Heart left ventricle (tissue), 16 donors: ENCODE measurements at regions not wholly inside any gene's neighbourhood (a gene's known extent, or its start where the extent isn't known, plus 50 kb on each side); places are given as distances from the start of the nearest gene placed in this dataset.

ENCODE experiments used
- ATAC-seq, 4 donors: fragments of 200-7000 bp; cut with Tn5 transposase; one replicate each; pipeline ENCODE4 v1.9.1; 2020 to 2022; ENCODE audit warnings: moderate library complexity in 4 of 4, mild to moderate bottlenecking in 3 of 4, moderate number of reproducible peaks in 1 of 4
- DNase-seq, 5 donors: peaks; one replicate each; pipeline ENCODE4 v3.0.0-alpha.2; 2020
- H3K27ac ChIP-seq, 12 donors: fragments of 200-600 bp; sonication (generic) in 4 of 12; one replicate each; pipeline versions ENCODE4 v1.5.0 to v1.8.0; 2016 to 2022; ENCODE audit warnings: mild to moderate bottlenecking in 2 of 12
- H3K27me3 ChIP-seq, 9 donors: fragments of 200-600 bp; sonication (generic) in 2 of 9; one replicate each; pipeline versions ENCODE4 v1.5.1 to v1.8.0; 2016 to 2022; ENCODE audit warnings: mild to moderate bottlenecking in 3 of 9
- H3K36me3 ChIP-seq, 9 donors: fragments of 200-600 bp; sonication (generic) in 2 of 9; one replicate each; pipeline versions ENCODE4 v1.5.0 to v1.8.0; 2018 to 2022; ENCODE audit warnings: mild to moderate bottlenecking in 2 of 9
- H3K4me1 ChIP-seq, 12 donors: fragments of 200-600 bp; sonication (generic) in 4 of 12; one replicate each; pipeline versions ENCODE4 v1.5.0 to v1.8.0; 2016 to 2022; ENCODE audit warnings: mild to moderate bottlenecking in 3 of 12
- H3K4me3 ChIP-seq, 12 donors: fragments of 200-600 bp; sonication (generic) in 4 of 12; one replicate each; pipeline versions ENCODE4 v1.5.0 to v1.8.0; 2017 to 2022; ENCODE audit warnings: mild to moderate bottlenecking in 9 of 12, moderate library complexity in 4 of 12
- H3K9me3 ChIP-seq, 12 donors: fragments of 200-600 bp; sonication (generic) in 4 of 12; one replicate each; pipeline versions ENCODE4 v1.5.0 to v1.8.0; 2016 to 2022; ENCODE audit warnings: mild to moderate bottlenecking in 1 of 12
- POLR2A ChIP-seq, 2 donors: fragments of 450-650 bp; IDR thresholded peaks; one replicate each; pipeline ENCODE4 v1.6.1; 2017; ENCODE audit warnings: antibody characterized with exemption in 2 of 2, mild to moderate bottlenecking in 2 of 2, moderate library complexity in 2 of 2
- WGBS, 4 donors: extraction: QIAGEN DNeasy Blood & Tissue Kit in 2 of 4; methylation state at CpG; one replicate each; pipeline versions ENCODE4 v1.1.5 to v1.1.7; 2013 to 2018; 5-methylcytosine and 5-hydroxymethylcytosine counted together
- intact Hi-C, 10 donors: fragments of 100-400 bp; cut with DNase I; formaldehyde crosslinking; loops; one replicate each; pipeline versions ENCODE4 v1.11.1 to v1.14.2; 2022
- TF ChIP-seq, protein P1 (sequence below), 12 donors: fragments of 200-600 bp; sonication (generic) in 4 of 12; IDR thresholded peaks; one replicate each; pipeline versions ENCODE4 v1.5.0 to v1.8.0; 2018 to 2022; ENCODE audit warnings: antibody characterized with exemption in 12 of 12, mild to moderate bottlenecking in 5 of 12
- donor health status: ischemic (EF 13 %, LVEDD 7.1; RV severe dilation, severe dysfunction).
- donor health status: healthy with polysubstance abuse.
- donor health status: DM: no; HTN: yes; CAD: no.
- donor health status: DM: no; HTN: no; CAD: no.
- donor health status: ischemic (EF 25% LVEDD 6.9; RV normal size, moderate dysfunction).
- donor health status: ischemic (EF 25% LVEDD 5.7; RV mildly dilated, moderate dysfunction).
- donor health status: healthy.
- donor health status: DM: yes; HTN: yes; CAD: no.
- donor health status: ischemic (EF 35%, LVEDD 5.7; RV mildly dilated, moderate dysfunction).
- donor health status: nonischemic (EF 11% LVEDD 7.7; RV severe dilation, severe dysfunction).
- donor health status: DM: yes; HTN: yes; CAD: no.
- donor health status: PGD.
- donor health status: ischemic (EF 29% LVEDD 5.4; RV normal size, mild dysfunction).
- donor health status: nonischemic (EF 23%, LVEDD 6.1; RV moderate dilation, normal function).

DNA sequence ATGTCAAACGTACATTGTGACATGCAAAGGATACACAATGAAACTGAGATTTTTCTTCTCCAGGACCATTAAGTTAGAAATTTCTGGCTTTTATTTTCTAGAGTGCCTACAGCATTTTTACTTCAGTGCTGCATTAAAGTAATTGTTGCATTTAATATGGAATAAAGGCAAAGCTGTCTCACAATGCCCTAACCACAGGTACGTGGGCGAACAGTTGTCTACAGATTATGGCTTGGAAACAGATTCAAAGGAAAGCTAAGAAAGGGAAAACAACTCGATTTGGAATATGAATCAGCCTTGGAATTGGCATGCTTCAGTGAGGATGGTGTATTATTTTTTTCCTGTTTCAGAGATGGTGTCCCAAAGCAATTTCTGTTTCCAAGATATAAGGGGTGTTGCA, 79.1 kb upstream of the TUSC7 start:
- no peak for DNase-seq
- intact Hi-C loops: no loop called here
- Histone ChIP-seq H3K4me1 (no peaks in the 10 kb centered on the region), H3K4me3 (no peak overlapping the region), H3K36me3 (no peaks in the 10 kb centered on the region), H3K9me3 (peaks cover 0 to 25% (median 7%) of the 10 kb centered on the region in 12 donors), H3K27me3 (no peaks in the 10 kb centered on the region), H3K27ac (no peak overlapping the region)
- TF ChIP-seq, protein P1, sequence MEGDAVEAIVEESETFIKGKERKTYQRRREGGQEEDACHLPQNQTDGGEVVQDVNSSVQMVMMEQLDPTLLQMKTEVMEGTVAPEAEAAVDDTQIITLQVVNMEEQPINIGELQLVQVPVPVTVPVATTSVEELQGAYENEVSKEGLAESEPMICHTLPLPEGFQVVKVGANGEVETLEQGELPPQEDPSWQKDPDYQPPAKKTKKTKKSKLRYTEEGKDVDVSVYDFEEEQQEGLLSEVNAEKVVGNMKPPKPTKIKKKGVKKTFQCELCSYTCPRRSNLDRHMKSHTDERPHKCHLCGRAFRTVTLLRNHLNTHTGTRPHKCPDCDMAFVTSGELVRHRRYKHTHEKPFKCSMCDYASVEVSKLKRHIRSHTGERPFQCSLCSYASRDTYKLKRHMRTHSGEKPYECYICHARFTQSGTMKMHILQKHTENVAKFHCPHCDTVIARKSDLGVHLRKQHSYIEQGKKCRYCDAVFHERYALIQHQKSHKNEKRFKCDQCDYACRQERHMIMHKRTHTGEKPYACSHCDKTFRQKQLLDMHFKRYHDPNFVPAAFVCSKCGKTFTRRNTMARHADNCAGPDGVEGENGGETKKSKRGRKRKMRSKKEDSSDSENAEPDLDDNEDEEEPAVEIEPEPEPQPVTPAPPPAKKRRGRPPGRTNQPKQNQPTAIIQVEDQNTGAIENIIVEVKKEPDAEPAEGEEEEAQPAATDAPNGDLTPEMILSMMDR (IDR thresholded peaks at IDR 0.05): no peak
- TF ChIP-seq POLR2A (IDR thresholded peaks at IDR 0.05): no peak
- 62 to 72% (median 72%) methylated on average over 4 of the region's 4 CpGs for WGBS, 4 donors
- ATAC-seq: no peak

DNA sequence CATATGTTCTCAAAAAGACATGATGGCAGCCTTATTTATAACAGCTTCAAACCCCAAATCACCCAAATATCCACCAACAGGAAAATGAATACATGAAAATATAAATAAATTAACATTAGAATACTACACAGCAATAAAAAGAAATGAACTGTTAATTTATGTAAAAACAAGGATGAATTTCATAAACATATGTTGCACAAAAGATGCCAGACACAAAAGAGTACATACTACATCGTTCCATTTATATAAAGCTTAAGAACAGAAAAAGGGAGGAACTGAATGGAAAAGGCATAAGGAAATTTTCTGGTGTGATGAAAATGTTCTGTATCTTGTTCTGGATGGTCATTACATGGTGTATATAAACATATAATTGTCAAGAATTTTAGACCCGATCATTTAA, 69.9 kb upstream of the TUSC7 start:
- 76 to 79% (median 79%) methylated on average over 2 of the region's 2 CpGs for WGBS, 4 donors
- DNase-seq (no peak), ATAC-seq (no peak)
- Histone ChIP-seq H3K27me3 (no peaks in the 10 kb centered on the region), H3K4me1 (no peaks in the 10 kb centered on the region), H3K27ac (no peak overlapping the region), H3K4me3 (no peak overlapping the region), H3K36me3 (no peaks in the 10 kb centered on the region), H3K9me3 (no peaks in the 10 kb centered on the region)
- intact Hi-C loops: no loop called here
- no peak for TF ChIP-seq POLR2A (IDR thresholded peaks at IDR 0.05)
- TF ChIP-seq, protein P1 (IDR thresholded peaks at IDR 0.05): no peak

DNA sequence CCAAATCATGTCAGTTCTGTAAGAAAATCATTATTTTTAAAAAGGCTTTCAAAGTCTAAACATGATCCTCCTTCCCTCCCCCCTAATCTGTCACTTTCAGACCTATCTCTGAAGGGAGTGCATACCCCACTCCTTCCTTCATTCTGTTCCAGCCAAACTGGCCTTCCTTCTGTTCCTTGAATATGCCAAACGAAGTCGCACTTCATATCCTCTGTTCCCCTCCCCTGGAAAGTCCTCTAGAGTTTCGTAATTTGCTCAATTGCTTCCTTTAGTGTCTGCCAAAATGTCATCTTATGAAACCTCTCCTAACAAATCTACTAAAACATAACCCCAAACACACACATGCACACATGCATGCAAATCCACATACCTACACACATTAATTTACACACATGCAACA, 69.5 kb upstream of the TUSC7 start:
- H3K9me3 ChIP-seq: no peaks in the 10 kb centered on the region
- ATAC-seq: no peak
- no peak overlapping the region for H3K4me3 ChIP-seq
- no peak for TF ChIP-seq POLR2A (IDR thresholded peaks at IDR 0.05)
- TF ChIP-seq, protein P1 (IDR thresholded peaks at IDR 0.05): no peak
- no peak overlapping the region for H3K27ac ChIP-seq
- DNase-seq: no peak
- no peaks in the 10 kb centered on the region for H3K36me3 ChIP-seq
- intact Hi-C loops: no loop called here
- no peaks in the 10 kb centered on the region for H3K4me1 ChIP-seq
- WGBS, 4 donors: 50 to 69% (median 59%) methylated on average over 3 of the region's 3 CpGs
- no peaks in the 10 kb centered on the region for H3K27me3 ChIP-seq

DNA sequence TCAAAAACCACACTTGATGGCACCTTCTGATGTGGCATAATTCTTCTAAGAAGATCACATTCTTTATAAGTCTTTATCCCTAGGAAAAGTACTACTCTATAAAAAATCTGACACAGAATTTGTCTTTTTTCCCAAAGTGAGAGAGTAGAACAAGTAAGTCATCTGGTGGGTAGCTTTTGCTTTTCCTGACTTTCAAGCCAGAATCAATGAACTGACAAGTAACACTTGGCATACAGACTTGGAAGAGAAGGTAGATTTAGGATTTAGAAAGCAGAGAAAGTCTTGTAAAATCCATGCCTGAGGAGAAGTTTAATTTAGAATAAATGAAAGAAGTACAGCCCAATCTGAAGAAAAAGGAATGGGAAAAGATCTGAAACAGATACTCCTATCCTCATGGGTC, 66.6 kb upstream of the TUSC7 start:
- no peak for DNase-seq
- no peaks in the 10 kb centered on the region for H3K9me3 ChIP-seq
- H3K27me3 ChIP-seq: no peaks in the 10 kb centered on the region
- TF ChIP-seq POLR2A (IDR thresholded peaks at IDR 0.05): no peak
- TF ChIP-seq, protein P1 (IDR thresholded peaks at IDR 0.05): no peak
- H3K27ac ChIP-seq: no peak overlapping the region
- H3K4me1 ChIP-seq: no peaks in the 10 kb centered on the region
- intact Hi-C loops: no loop called here
- no peaks in the 10 kb centered on the region for H3K36me3 ChIP-seq
- no peak overlapping the region for H3K4me3 ChIP-seq
- ATAC-seq: no peak
